NT2/D1 (cell line): ENCODE measurements at regions not wholly inside any gene's neighbourhood (a gene's known extent, or its start where the extent isn't known, plus 50 kb on each side); places are given as distances from the start of the nearest gene placed in this dataset.
"Not testable (repeated sequence)": the region's sequence is repeated elsewhere in the genome, so short reads cannot be mapped to it uniquely, and the experiment has no call there.

Source experiments
- DNase-seq: peaks from one replicate; pipeline ENCODE4 v3.0.0-alpha.2; 2011; ENCODE audit warnings: low read depth, low spot score
- H3K27me3 ChIP-seq: 2 replicates; pipeline ENCODE4 v1.6.0; 2011; ENCODE audit warnings: mild to moderate bottlenecking; ENCODE audit not compliant: insufficient read length, insufficient read depth
- H3K36me3 ChIP-seq: 2 replicates; pipeline ENCODE4 v1.6.1; 2011; ENCODE audit warnings: mild to moderate bottlenecking, low read length, mixed read lengths; ENCODE audit not compliant: insufficient read depth, insufficient read length
- H3K4me1 ChIP-seq: 2 replicates; pipeline ENCODE4 v1.5.1; 2011; ENCODE audit not compliant: insufficient read depth, insufficient read length
- H3K4me3 ChIP-seq: 2 replicates; pipeline ENCODE4 v1.5.1; 2011; ENCODE audit warnings: low read depth; ENCODE audit not compliant: insufficient read length
- H3K9ac ChIP-seq: 2 replicates; pipeline ENCODE4 v1.6.0; 2011; ENCODE audit warnings: low read depth; ENCODE audit not compliant: insufficient read length
- H3K9me3 ChIP-seq: 2 replicates; pipeline ENCODE4 v1.5.1; 2011; ENCODE audit warnings: mild to moderate bottlenecking, low read length; ENCODE audit not compliant: insufficient read depth
- SUZ12 ChIP-seq: IDR thresholded peaks from 2 replicates; pipeline ENCODE4 v1.6.1; 2011; ENCODE audit not compliant: insufficient read length, insufficient read depth; ENCODE audit errors: extremely low read depth
- YY1 ChIP-seq: IDR thresholded peaks from 2 replicates; pipeline ENCODE4 v1.6.1; 2011; ENCODE audit not compliant: insufficient read length, insufficient read depth
- ZNF274 ChIP-seq: IDR thresholded peaks from 2 replicates; pipeline ENCODE4 v1.6.1; 2011; ENCODE audit warnings: mild to moderate bottlenecking, low read depth, low read length

DNA sequence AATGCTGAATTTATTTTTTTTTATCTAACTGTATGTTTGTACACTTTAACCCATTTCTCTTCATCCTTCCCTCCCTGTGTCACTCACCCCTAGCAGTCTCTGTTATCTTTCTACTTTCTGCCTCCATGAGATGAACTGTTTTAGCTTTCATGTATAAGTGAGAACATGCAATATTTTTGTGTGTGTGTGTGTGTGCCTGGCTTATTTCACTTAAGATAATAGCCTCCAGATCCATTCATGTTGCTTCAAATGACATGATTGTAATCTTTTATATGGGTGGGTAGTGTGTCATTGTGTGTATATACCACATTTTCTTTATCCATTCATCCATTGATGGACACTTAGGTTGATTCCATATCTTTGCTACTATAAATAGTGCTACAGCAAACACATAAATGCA lies 1023.9 kb downstream of the TLE1 start:
- no peaks in the 10 kb centered on the region for H3K36me3 ChIP-seq
- H3K4me3 ChIP-seq = no peak overlapping the region
- peaks cover 22% of the 10 kb centered on the region for H3K9me3 ChIP-seq
- H3K27me3 ChIP-seq = no peaks in the 10 kb centered on the region
- no peak for DNase-seq
- no peak for TF ChIP-seq YY1
- TF ChIP-seq ZNF274 = no peak
- TF ChIP-seq SUZ12 = no peak
- H3K9ac ChIP-seq = no peak overlapping the region
- no peaks in the 10 kb centered on the region for H3K4me1 ChIP-seq

DNA sequence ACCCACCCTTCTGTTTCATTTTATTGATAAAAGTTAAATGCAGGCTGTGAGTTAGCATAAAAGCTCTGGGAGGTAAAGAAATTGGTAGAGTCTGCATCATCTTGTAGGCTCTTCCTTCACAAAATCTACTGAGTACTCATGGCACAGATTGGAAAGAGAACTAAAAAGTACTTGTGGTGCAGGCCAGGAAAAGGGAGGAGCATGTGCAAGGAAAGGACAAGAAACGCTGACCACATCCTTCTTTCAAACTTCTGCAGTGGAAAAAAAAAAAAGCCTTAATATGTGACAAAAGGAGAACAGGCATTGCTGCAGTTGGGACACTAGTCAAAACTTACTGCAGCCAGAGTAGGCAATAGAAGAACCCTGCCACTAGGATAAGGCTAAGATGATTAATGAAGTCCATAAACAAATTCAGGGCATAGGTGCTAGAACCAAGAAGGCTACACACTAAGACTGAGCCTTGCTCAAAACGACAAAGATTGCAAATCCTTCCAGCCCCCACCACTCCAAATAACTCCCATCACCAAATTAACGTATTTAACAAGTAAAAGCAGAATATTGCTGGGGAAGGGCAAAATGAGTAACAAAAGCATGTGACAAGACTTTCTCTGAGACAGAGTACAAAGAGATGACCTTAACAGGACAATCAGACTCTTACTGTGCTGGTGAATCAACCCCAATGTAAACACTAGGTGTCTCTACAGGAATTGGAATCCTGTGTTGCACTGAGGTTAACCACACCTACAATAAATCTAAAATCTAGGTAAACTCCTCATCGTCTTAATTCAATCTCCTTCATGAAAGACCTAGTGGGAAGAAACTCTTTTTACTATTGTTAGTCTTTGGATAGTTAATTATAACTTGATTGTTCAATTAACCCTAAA lies 1024.8 kb downstream of the TLE1 start:
- H3K36me3 ChIP-seq = no peaks in the 10 kb centered on the region
- peaks cover 13% of the 10 kb centered on the region; the same call in 1 of the 2 replicates for H3K9me3 ChIP-seq
- no peak for DNase-seq
- no peak for TF ChIP-seq YY1
- no peak for TF ChIP-seq ZNF274
- no peak for TF ChIP-seq SUZ12
- H3K4me3 ChIP-seq = no peak overlapping the region
- H3K27me3 ChIP-seq = no peaks in the 10 kb centered on the region
- H3K9ac ChIP-seq = no peak overlapping the region
- no peaks in the 10 kb centered on the region for H3K4me1 ChIP-seq

DNA sequence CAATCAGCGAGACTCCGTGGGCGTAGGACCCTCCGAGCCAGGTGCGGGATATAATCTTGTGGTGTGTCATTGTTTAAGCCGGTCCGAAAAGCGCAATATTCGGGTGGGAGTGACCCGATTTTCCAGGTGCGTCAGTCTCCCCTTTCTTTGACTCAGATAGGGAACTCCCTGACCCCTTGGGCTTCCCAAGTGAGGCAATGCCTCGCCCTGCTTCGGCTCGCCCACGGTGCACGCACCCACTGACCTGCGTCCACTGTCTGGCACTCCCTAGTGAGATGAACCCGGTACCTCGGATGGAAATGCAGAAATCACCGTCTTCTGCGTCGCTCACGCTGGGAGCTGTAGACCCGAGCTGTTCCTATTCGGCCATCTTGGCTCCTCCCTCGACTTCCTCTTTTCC lies 1029.6 kb downstream of the TLE1 start:
- H3K4me1 ChIP-seq, H3K4me3 ChIP-seq, DNase-seq, H3K9ac ChIP-seq, H3K36me3 ChIP-seq, H3K27me3 ChIP-seq, H3K9me3 ChIP-seq: not testable (repeated sequence)

DNA sequence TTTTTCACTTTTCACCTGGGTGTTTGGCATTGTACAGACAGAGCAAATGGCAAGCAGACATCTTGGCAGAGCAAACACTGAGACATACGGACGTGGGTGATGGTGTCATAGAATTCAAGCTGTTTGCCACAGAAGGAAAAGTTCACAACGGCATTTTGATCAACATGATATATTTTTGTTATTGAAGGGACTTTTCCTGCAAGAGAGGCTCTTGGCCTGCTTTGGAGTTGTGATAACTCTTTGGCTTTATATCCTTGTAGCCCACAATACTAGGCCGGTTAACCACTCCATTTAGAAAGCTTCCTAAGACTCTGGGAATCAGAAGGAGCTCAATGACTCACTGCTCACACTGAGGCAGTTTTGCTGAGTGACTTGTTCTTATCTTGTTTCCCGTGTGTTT lies 1038.3 kb downstream of the TLE1 start:
- Histone ChIP-seq H3K4me1 (no peaks in the 10 kb centered on the region), H3K9me3 (no peaks in the 10 kb centered on the region), H3K4me3 (no peak overlapping the region), H3K36me3 (no peaks in the 10 kb centered on the region), H3K9ac (no peak overlapping the region), H3K27me3 (no peaks in the 10 kb centered on the region)
- DNase-seq = no peak
- TF ChIP-seq YY1 = no peak
- no peak for TF ChIP-seq SUZ12
- TF ChIP-seq ZNF274 = no peak

- Histone ChIP-seq H3K27me3 (no peaks in the 10 kb centered on the region), H3K9ac (no peak overlapping the region), H3K4me1 (no peaks in the 10 kb centered on the region), H3K36me3 (no peaks in the 10 kb centered on the region), H3K4me3 (no peak overlapping the region), H3K9me3 (no peaks in the 10 kb centered on the region)
- no peak for DNase-seq
- no peak for TF ChIP-seq YY1
- no peak for TF ChIP-seq SUZ12
- no peak for TF ChIP-seq ZNF274
Observed at GRCh38 chr9:80649496-80649895, 1039.9 kb downstream of the TLE1 start.

DNA sequence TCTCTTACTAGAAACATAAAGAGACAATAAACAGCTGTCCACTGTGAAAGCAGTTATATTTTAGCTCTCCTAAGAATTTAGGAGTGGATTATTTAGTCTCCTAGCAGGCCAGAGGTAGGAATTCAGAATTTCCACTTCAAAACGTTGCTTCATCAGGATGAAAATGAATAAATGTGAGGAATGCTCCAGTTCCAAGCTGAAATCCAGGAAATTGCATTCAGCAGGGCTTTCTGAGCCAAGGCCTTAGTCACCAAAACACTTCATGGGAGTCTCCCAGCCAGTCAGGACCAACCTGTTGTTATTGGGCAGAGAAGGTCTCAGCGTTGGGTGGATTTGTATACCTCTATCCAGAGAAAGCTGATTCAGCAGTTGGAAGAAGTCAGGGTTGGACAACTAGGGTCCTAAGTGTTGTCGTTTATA lies 1040.3 kb downstream of the TLE1 start:
- Histone ChIP-seq H3K4me3 (no peak overlapping the region), H3K27me3 (no peaks in the 10 kb centered on the region), H3K9ac (no peak overlapping the region), H3K9me3 (no peaks in the 10 kb centered on the region), H3K36me3 (no peaks in the 10 kb centered on the region), H3K4me1 (no peaks in the 10 kb centered on the region)
- DNase-seq = no peak
- TF ChIP-seq SUZ12 (no peak), YY1 (no peak), ZNF274 (no peak)

- H3K36me3 ChIP-seq = no peaks in the 10 kb centered on the region
- no peaks in the 10 kb centered on the region for H3K4me1 ChIP-seq
- no peak overlapping the region for H3K9ac ChIP-seq
- H3K9me3 ChIP-seq = no peaks in the 10 kb centered on the region
- no peak for DNase-seq
- TF ChIP-seq SUZ12 = no peak
- TF ChIP-seq ZNF274 = no peak
- no peak for TF ChIP-seq YY1
- H3K27me3 ChIP-seq = no peaks in the 10 kb centered on the region
- H3K4me3 ChIP-seq = no peak overlapping the region
Observed at GRCh38 chr9:80648336-80648735, 1041.0 kb downstream of the TLE1 start.

DNA sequence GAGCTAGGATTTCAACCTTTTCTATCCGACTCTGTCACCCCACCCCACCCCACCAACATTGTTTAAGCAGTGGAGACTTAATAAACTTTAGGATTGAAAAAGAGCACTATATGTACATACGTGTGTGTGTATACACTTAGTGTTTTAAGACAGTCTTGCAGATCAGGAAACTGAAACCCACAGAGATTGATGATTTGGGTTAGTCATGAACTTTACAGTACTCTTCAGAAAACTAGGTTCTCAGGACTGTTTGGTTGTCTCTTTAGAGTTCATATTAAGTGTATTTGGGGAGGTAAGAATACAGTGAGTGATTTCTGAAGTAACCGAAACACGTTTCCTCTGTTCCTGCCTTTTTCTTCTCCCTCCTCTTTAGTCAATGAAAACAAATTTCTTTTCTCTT lies 1043.1 kb downstream of the TLE1 start:
- H3K4me3 ChIP-seq = no peak overlapping the region

More for the DNA sequence above, 1043.1 kb downstream of the TLE1 start:
- H3K9ac ChIP-seq = no peak overlapping the region
- no peak for TF ChIP-seq SUZ12
- TF ChIP-seq ZNF274 = no peak
- TF ChIP-seq YY1 = no peak
- no peaks in the 10 kb centered on the region for H3K27me3 ChIP-seq
- DNase-seq = no peak
- no peaks in the 10 kb centered on the region for H3K36me3 ChIP-seq
- H3K9me3 ChIP-seq = no peaks in the 10 kb centered on the region
- no peaks in the 10 kb centered on the region for H3K4me1 ChIP-seq
